ENCODE measurements at regions not wholly inside any gene's neighbourhood (a gene's known extent, or its start where the extent isn't known, plus 50 kb on each side); places are given as distances from the start of the nearest gene placed in this dataset.

- DNase-seq (ENCODE audit: low read depth in 2 of 2), result no peak
Measured at GRCh38 chr5:133773247-133774202, 161.2 kb upstream of the FSTL4 start.

- no peak for DNase-seq (ENCODE audit: low read depth in 2 of 2)
Measured at GRCh38 chr5:133769842-133770241, 157.5 kb upstream of the FSTL4 start.

- no peak for DNase-seq (ENCODE audit: low read depth in 2 of 2)
Measured at GRCh38 chr5:133763744-133764143, 151.4 kb upstream of the FSTL4 start.

- no peak for DNase-seq (ENCODE audit: low read depth in 2 of 2)
Measured at GRCh38 chr5:133761632-133762031, 149.3 kb upstream of the FSTL4 start.

- DNase-seq (ENCODE audit: low read depth in 2 of 2), result no peak
Measured at GRCh38 chr5:133760532-133760931, 148.2 kb upstream of the FSTL4 start.

GRCh38 chr5:133758641-133759040, 146.3 kb upstream of the FSTL4 start:
- DNase-seq (ENCODE audit: low read depth in 2 of 2), result no peak

- DNase-seq (ENCODE audit: low read depth in 2 of 2), result no peak
Measured at GRCh38 chr5:133757396-133757945, 145.1 kb upstream of the FSTL4 start.

- DNase-seq (ENCODE audit: low read depth in 2 of 2), result no peak
Measured at GRCh38 chr5:133756756-133757155, 144.4 kb upstream of the FSTL4 start.

GRCh38 chr5:133756036-133756435, 143.7 kb upstream of the FSTL4 start:
- DNase-seq (ENCODE audit: low read depth in 2 of 2), result no peak

GRCh38 chr5:133754575-133755169, 142.3 kb upstream of the FSTL4 start:
- no peak for DNase-seq (ENCODE audit: low read depth in 2 of 2)

GRCh38 chr5:133753856-133754255, 141.5 kb upstream of the FSTL4 start:
- DNase-seq (ENCODE audit: low read depth in 2 of 2), result no peak

- no peak for DNase-seq (ENCODE audit: low read depth in 2 of 2)
Measured at GRCh38 chr5:133751846-133752245, 139.5 kb upstream of the FSTL4 start.

GRCh38 chr5:133751421-133751820, 139.1 kb upstream of the FSTL4 start:
- no peak for DNase-seq (ENCODE audit: low read depth in 2 of 2)

GRCh38 chr5:133750856-133751255, 138.5 kb upstream of the FSTL4 start:
- DNase-seq (ENCODE audit: low read depth in 2 of 2), result no peak

- no peak for DNase-seq (ENCODE audit: low read depth in 2 of 2)
Measured at GRCh38 chr5:133750356-133750755, 138.0 kb upstream of the FSTL4 start.

- no peak for DNase-seq (ENCODE audit: low read depth in 2 of 2)
Measured at GRCh38 chr5:133749331-133749985, 137.1 kb upstream of the FSTL4 start.

- no peak for DNase-seq (ENCODE audit: low read depth in 2 of 2)
Measured at GRCh38 chr5:133746834-133747233, 134.5 kb upstream of the FSTL4 start.

- no peak for DNase-seq (ENCODE audit: low read depth in 2 of 2)
Measured at GRCh38 chr5:133744960-133745308, 132.6 kb upstream of the FSTL4 start.

- DNase-seq (ENCODE audit: low read depth in 2 of 2), result no peak
Measured at GRCh38 chr5:133744051-133744959, 132.0 kb upstream of the FSTL4 start.

- no peak for DNase-seq (ENCODE audit: low read depth in 2 of 2)
Measured at GRCh38 chr5:133742431-133742988, 130.2 kb upstream of the FSTL4 start.

GRCh38 chr5:133741818-133742355, 129.5 kb upstream of the FSTL4 start:
- no peak for DNase-seq (ENCODE audit: low read depth in 2 of 2)
